Keratinocyte (primary cell): ENCODE measurements at regions not wholly inside any gene's neighbourhood (a gene's known extent, or its start where the extent isn't known, plus 50 kb on each side); places are given as distances from the start of the nearest gene placed in this dataset.

Experiments
- CTCF ChIP-seq, 3 experiments: IDR thresholded peaks in 1 of 3; conservative IDR thresholded peaks in 1 of 3; optimal IDR thresholded peaks in 1 of 3; 2 replicates in 2 of 3; 3 replicates in 1 of 3; pipeline versions ENCODE3 to v1.5.1; 2011; ENCODE audit warnings: low read length in 3 of 3, mild to moderate bottlenecking in 3 of 3, moderate library complexity in 2 of 3, control low read depth in 1 of 3, inconsistent platforms in 1 of 3; ENCODE audit not compliant: insufficient read depth in 2 of 3; ENCODE audit errors: extremely low read depth in 1 of 3
- EZH2 ChIP-seq: IDR thresholded peaks from one replicate; pipeline ENCODE4 v1.6.1; 2012; ENCODE audit warnings: inconsistent platforms, mild to moderate bottlenecking, low read length, moderate library complexity

DNA sequence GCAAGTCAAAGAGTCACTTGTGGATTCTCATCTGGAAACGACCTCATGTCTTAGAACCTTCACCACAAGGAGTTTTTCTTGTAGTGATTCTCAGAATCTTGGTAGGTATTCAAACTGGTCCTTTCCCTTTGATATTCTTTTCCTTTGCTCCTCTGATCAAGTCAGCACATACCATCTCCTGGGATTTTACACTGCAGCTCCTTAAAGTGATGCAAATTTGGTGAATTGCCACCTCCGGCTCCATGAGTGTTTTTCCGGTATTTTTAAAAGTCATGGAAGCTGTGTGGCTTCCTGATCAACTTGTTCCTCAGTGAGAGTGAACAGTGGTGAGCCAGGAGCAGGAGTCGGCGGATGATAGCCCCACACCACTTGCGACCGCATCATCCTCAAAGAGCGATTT lies 182.1 kb upstream of the DAB1 start:
- TF ChIP-seq CTCF (optimal IDR thresholded peaks at IDR 0.05 in 1 of 3, IDR thresholded peaks at IDR 0.05 in 1 of 3, conservative IDR thresholded peaks at IDR 0.05 in 1 of 3; ENCODE audit: extremely low read depth in 1 of 3, insufficient read depth in 2 of 3, low read length in 3 of 3) (no peak), EZH2 (no peak)
